ENCODE measurements at regions not wholly inside any gene's neighbourhood (a gene's known extent, or its start where the extent isn't known, plus 50 kb on each side); places are given as distances from the start of the nearest gene placed in this dataset.
A peak's percentile ranks its signal among the peaks of the same experiment; 100 is the strongest.

GRCh38 chr7:20032741-20033140, 184.4 kb downstream of the MACC1 start (continued):
- TF ChIP-seq ZNF462 (CRISPR knock-in tag; IDR thresholded peaks at IDR 0.05) (no peak), EZH2phosphoT487 (IDR thresholded peaks at IDR 0.05; ENCODE audit: unreplicated experiment) (no peak)

DNA sequence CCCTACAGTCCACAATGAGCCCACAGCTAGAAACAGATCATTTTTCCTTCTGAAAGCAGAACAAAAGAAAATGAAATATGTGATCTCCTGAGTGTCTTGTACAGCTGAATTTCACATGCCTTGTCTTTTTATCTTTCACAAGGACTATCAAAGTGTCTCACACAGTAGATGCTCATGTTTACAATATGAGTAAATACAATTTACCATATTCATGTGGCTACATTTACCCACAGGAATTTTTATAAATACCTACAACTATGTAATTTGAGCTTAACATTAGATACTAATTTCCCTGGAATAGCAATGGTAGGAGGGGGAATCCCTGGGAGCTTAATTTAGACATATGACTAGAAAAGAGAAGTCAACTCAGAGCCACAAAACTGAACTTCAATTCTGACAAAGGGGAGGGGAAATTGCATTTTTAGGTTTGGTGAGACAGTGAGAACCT, 186.2 kb downstream of the MACC1 start:
- Mint-ChIP-seq H3K36me3 (ENCODE audit: low read depth) (peaks cover 15% of the 10 kb centered on the region; the same call in 2 of the 3 replicates), H3K9me3 (no peaks in the 10 kb centered on the region; the same call in 2 of the 3 replicates), H3K27me3 (ENCODE audit: insufficient read depth, low read depth, poor library complexity) (no peaks in the 10 kb centered on the region), H3K4me3 (no peak overlapping the region), H3K4me1 (peaks cover 52% of the 10 kb centered on the region), H3K27ac (peak overlapping the region; percentile 73)
- Histone ChIP-seq H3F3A (replicated peaks; ENCODE audit: low read depth) (peaks cover 6% of the 10 kb centered on the region; the same call in 1 of the 2 replicates), H3K27me3 (ENCODE audit: insufficient read depth) (no peaks in the 10 kb centered on the region), H3K4me3 (no peak overlapping the region), H3K36me3 (ENCODE audit: insufficient read depth) (no peaks in the 10 kb centered on the region), H3K9me2 (ENCODE audit: insufficient read depth) (no peaks in the 10 kb centered on the region), H2AFZ (no peak overlapping the region), H3K4me1 (ENCODE audit: insufficient read depth) (peaks cover 68% of the 10 kb centered on the region), H3K79me2 (replicated peaks; ENCODE audit: insufficient read depth) (peaks cover 15% of the 10 kb centered on the region), H3K4me2 (no peak overlapping the region), H4K20me1 (replicated peaks; ENCODE audit: insufficient read depth) (no peaks in the 10 kb centered on the region), H3K27ac (ENCODE audit: low read depth) (peak overlapping the region; percentile 30; the same call in 1 of the 2 replicates)
- DNase-seq (ENCODE audit: low spot score) (no peak), ATAC-seq (no peak)
- TF ChIP-seq STAT1 (IDR thresholded peaks at IDR 0.05; ENCODE audit: unreplicated experiment) (no peak), NANOG (IDR thresholded peaks at IDR 0.05; ENCODE audit: borderline replicate concordance) (no peak), JUNB (IDR thresholded peaks at IDR 0.05; ENCODE audit: unreplicated experiment) (no peak), POLR2AphosphoS5 (IDR thresholded peaks at IDR 0.05; ENCODE audit: low read depth) (no peak), EZH2 (IDR thresholded peaks at IDR 0.05; ENCODE audit: low read depth, unreplicated experiment) (no peak), CREB1 (CRISPR knock-in tag; IDR thresholded peaks at IDR 0.05; ENCODE audit: low read depth) (no peak), REST (IDR thresholded peaks at IDR 0.05; ENCODE audit: unreplicated experiment) (no peak), EZH2phosphoT487 (IDR thresholded peaks at IDR 0.05; ENCODE audit: unreplicated experiment) (no peak), ZNF331 (CRISPR knock-in tag; IDR thresholded peaks at IDR 0.05; ENCODE audit: low read depth) (no peak), ZNF114 (CRISPR knock-in tag; IDR thresholded peaks at IDR 0.05) (no peak)
- TF ChIP-seq, protein P1, sequence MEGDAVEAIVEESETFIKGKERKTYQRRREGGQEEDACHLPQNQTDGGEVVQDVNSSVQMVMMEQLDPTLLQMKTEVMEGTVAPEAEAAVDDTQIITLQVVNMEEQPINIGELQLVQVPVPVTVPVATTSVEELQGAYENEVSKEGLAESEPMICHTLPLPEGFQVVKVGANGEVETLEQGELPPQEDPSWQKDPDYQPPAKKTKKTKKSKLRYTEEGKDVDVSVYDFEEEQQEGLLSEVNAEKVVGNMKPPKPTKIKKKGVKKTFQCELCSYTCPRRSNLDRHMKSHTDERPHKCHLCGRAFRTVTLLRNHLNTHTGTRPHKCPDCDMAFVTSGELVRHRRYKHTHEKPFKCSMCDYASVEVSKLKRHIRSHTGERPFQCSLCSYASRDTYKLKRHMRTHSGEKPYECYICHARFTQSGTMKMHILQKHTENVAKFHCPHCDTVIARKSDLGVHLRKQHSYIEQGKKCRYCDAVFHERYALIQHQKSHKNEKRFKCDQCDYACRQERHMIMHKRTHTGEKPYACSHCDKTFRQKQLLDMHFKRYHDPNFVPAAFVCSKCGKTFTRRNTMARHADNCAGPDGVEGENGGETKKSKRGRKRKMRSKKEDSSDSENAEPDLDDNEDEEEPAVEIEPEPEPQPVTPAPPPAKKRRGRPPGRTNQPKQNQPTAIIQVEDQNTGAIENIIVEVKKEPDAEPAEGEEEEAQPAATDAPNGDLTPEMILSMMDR (conservative IDR thresholded peaks at IDR 0.05; ENCODE audit: low read depth in 2 of 2): no peak
- TF ChIP-seq, protein P2, sequence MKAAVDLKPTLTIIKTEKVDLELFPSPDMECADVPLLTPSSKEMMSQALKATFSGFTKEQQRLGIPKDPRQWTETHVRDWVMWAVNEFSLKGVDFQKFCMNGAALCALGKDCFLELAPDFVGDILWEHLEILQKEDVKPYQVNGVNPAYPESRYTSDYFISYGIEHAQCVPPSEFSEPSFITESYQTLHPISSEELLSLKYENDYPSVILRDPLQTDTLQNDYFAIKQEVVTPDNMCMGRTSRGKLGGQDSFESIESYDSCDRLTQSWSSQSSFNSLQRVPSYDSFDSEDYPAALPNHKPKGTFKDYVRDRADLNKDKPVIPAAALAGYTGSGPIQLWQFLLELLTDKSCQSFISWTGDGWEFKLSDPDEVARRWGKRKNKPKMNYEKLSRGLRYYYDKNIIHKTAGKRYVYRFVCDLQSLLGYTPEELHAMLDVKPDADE (IDR thresholded peaks at IDR 0.05): no peak

Measured in GM23338 (cell line).